Loucy (cell line): ENCODE measurements at regions not wholly inside any gene's neighbourhood (a gene's known extent, or its start where the extent isn't known, plus 50 kb on each side); places are given as distances from the start of the nearest gene placed in this dataset.

ENCODE experiments used
- CTCF ChIP-seq: fragments of 200-600 bp; sonication (generic); conservative IDR thresholded peaks from 2 replicates; pipeline ENCODE4 v1.5.1; 2014; ENCODE audit warnings: mild to moderate bottlenecking, antibody characterized with exemption, low read length
- EZH2phosphoT487 ChIP-seq: fragments of 200-600 bp; IDR thresholded peaks from 2 replicates; pipeline ENCODE4 v1.6.1; 2018; ENCODE audit warnings: antibody characterized with exemption, mild to moderate bottlenecking, moderate library complexity, borderline replicate concordance

GRCh38 chr14:65833267-65833880, 420.8 kb downstream of the FUT8 start:
- TF ChIP-seq CTCF: no peak
- TF ChIP-seq EZH2phosphoT487: no peak
